OCI-LY7 (cell line): ENCODE measurements at regions not wholly inside any gene's neighbourhood (a gene's known extent, or its start where the extent isn't known, plus 50 kb on each side); places are given as distances from the start of the nearest gene placed in this dataset.

Experiments
- BruUV-seq: library from RNA; stranded (reverse); fragments of 400-500 nt; replicated peaks from 2 replicates; lab custom pipeline; 2021; lab: Mats Ljungman, UMichigan
- CTCF ChIA-PET: fragments of 300-600 bp; sonication (Branson Sonifier 250); formaldehyde crosslinking; loops from one replicate; lab custom pipeline; 2022; ENCODE audit warnings: antibody characterized with exemption; ENCODE audit not compliant: unreplicated experiment; lab: Charles Lee
- POLR2A ChIA-PET: fragments of 300-600 bp; sonication (Branson Sonifier 250); formaldehyde crosslinking; loops from one replicate; lab custom pipeline; 2022; ENCODE audit warnings: antibody characterized with exemption; lab: Charles Lee
- DNase-seq: peaks from one replicate; pipeline ENCODE4 v3.0.0-alpha.2; 2015; ENCODE audit warnings: low spot score
- H2AFZ ChIP-seq: fragments of 200-600 bp; sonication (generic), shearing (Covaris generic); 2 replicates; pipeline ENCODE4 v1.6.1; 2014; ENCODE audit warnings: mild to moderate bottlenecking, antibody characterized with exemption, low read length, moderate library complexity
- H3K27ac ChIP-seq: fragments of 200-600 bp; sonication (generic); 2 replicates; pipeline ENCODE4 v1.5.1; 2014; ENCODE audit warnings: mixed run types, low read depth, mild to moderate bottlenecking, moderate library complexity, low read length, inconsistent platforms; ENCODE audit not compliant: poor library complexity, severe bottlenecking
- H3K36me3 ChIP-seq: fragments of 200-600 bp; sonication (generic); 2 replicates; pipeline ENCODE4 v1.6.1; 2014; ENCODE audit warnings: mild to moderate bottlenecking, antibody characterized with exemption, low read length, moderate library complexity, mixed read lengths; ENCODE audit not compliant: insufficient read depth
- H3K4me1 ChIP-seq: fragments of 200-600 bp; sonication (generic); 2 replicates; pipeline ENCODE4 v1.5.1; 2014; ENCODE audit warnings: mild to moderate bottlenecking, low read length; ENCODE audit not compliant: insufficient read depth, poor library complexity, severe bottlenecking
- H3K4me2 ChIP-seq: fragments of 200-600 bp; sonication (generic); 2 replicates; pipeline ENCODE4 v1.6.1; 2014; ENCODE audit warnings: mild to moderate bottlenecking, low read length
- H3K4me3 ChIP-seq: fragments of 200-600 bp; sonication (generic); 2 replicates; pipeline ENCODE4 v1.5.1; 2014; ENCODE audit warnings: mild to moderate bottlenecking, low read depth, low read length; ENCODE audit not compliant: poor library complexity, severe bottlenecking
- H3K79me2 ChIP-seq: fragments of 200-600 bp; sonication (generic); 2 replicates; pipeline ENCODE4 v1.6.1; 2016; ENCODE audit warnings: low read depth, mild to moderate bottlenecking, low read length, moderate library complexity, mixed read lengths; ENCODE audit not compliant: insufficient read depth
- H3K9me2 ChIP-seq: fragments of 200-600 bp; sonication (generic); 2 replicates; pipeline ENCODE4 v1.6.1; 2016; ENCODE audit warnings: mild to moderate bottlenecking, low read length, mixed read lengths; ENCODE audit not compliant: insufficient read depth
- H3K9me3 ChIP-seq: fragments of 200-600 bp; sonication (generic); 2 replicates; pipeline ENCODE4 v1.6.1; 2014; ENCODE audit warnings: mild to moderate bottlenecking, mixed run types, low read length, mixed read lengths
- H4K20me1 ChIP-seq: fragments of 200-600 bp; sonication (generic); 2 replicates; pipeline ENCODE4 v1.6.1; 2014; ENCODE audit warnings: mild to moderate bottlenecking, antibody characterized with exemption, low read length, moderate library complexity, mixed read lengths; ENCODE audit not compliant: insufficient read depth
- CTCF ChIP-seq: fragments of 200-600 bp; sonication (generic); conservative IDR thresholded peaks from 2 replicates; pipeline ENCODE4 v1.5.1; 2014; ENCODE audit warnings: mild to moderate bottlenecking, antibody characterized with exemption, low read length, moderate library complexity, mixed read lengths
- EZH2phosphoT487 ChIP-seq: fragments of 200-600 bp; sonication (generic); IDR thresholded peaks from 2 replicates; pipeline ENCODE4 v1.6.1; 2018; ENCODE audit warnings: low read depth, borderline replicate concordance, mild to moderate bottlenecking, mixed run types, antibody characterized with exemption, low read length, moderate library complexity, mixed read lengths
- intact Hi-C: fragments of 100-400 bp; cut with micrococcal nuclease; formaldehyde crosslinking; loops from one replicate; pipeline ENCODE4 v1.10.0; 2022; ENCODE audit not compliant: unreplicated experiment

GRCh38 chr7:52786174-52786573, 249.3 kb upstream of the POM121L12 start:
- Histone ChIP-seq H3K36me3 (no peaks in the 10 kb centered on the region), H3K4me2 (no peak overlapping the region), H4K20me1 (no peaks in the 10 kb centered on the region), H3K9me3 (no peaks in the 10 kb centered on the region), H3K4me1 (no peaks in the 10 kb centered on the region), H2AFZ (no peak overlapping the region), H3K79me2 (no peaks in the 10 kb centered on the region), H3K27ac (no peak overlapping the region), H3K9me2 (no peaks in the 10 kb centered on the region), H3K4me3 (no peak overlapping the region)
- intact Hi-C loops: no loop called here
- no TSS peak for BruUV-seq
- CTCF ChIA-PET: no interaction called here
- no peak for DNase-seq
- POLR2A ChIA-PET: interaction anchor here (1.3 kb wide), 1 partner anchor 10 kb away, joined by 3 read pairs; no protein-coding TSS in a partner anchor
- no peak for TF ChIP-seq EZH2phosphoT487
- TF ChIP-seq CTCF: no peak

- DNase-seq: no peak
- Histone ChIP-seq H3K9me3 (no peaks in the 10 kb centered on the region), H3K9me2 (no peaks in the 10 kb centered on the region), H3K4me2 (no peak overlapping the region), H3K36me3 (no peaks in the 10 kb centered on the region), H3K79me2 (no peaks in the 10 kb centered on the region), H4K20me1 (no peaks in the 10 kb centered on the region), H3K4me3 (no peak overlapping the region), H3K27ac (no peak overlapping the region), H2AFZ (no peak overlapping the region), H3K4me1 (no peaks in the 10 kb centered on the region)
- TF ChIP-seq CTCF (no peak), EZH2phosphoT487 (no peak)
- BruUV-seq: no TSS peak
- ChIA-PET POLR2A (interaction anchor here (1.5 kb wide), 1 partner anchor 10 kb away, joined by 3 read pairs; no protein-coding TSS in a partner anchor), CTCF (no interaction called here)
- intact Hi-C loops: no loop called here
Observed at GRCh38 chr7:52782348-52782747, 253.1 kb upstream of the POM121L12 start.

- TF ChIP-seq EZH2phosphoT487 (no peak), CTCF (no peak)
- no peak overlapping the region for H3K4me2 ChIP-seq
- no peaks in the 10 kb centered on the region for H3K9me3 ChIP-seq
- no peaks in the 10 kb centered on the region for H3K4me1 ChIP-seq
- H3K9me2 ChIP-seq: no peaks in the 10 kb centered on the region
- no TSS peak for BruUV-seq
- H3K27ac ChIP-seq: no peak overlapping the region
- DNase-seq: no peak
- ChIA-PET CTCF (no interaction called here), POLR2A (interaction anchor here (1.5 kb wide), 1 partner anchor 11 kb away, joined by 3 read pairs; no protein-coding TSS in a partner anchor)
- no peaks in the 10 kb centered on the region for H4K20me1 ChIP-seq
- no peak overlapping the region for H3K4me3 ChIP-seq
- H3K79me2 ChIP-seq: no peaks in the 10 kb centered on the region
- intact Hi-C loops: no loop called here
- no peaks in the 10 kb centered on the region for H3K36me3 ChIP-seq
- no peak overlapping the region for H2AFZ ChIP-seq
Observed at GRCh38 chr7:52781250-52781649, 254.2 kb upstream of the POM121L12 start.
